Omental fat pad (tissue), 3 donors: ENCODE measurements at regions not wholly inside any gene's neighbourhood (a gene's known extent, or its start where the extent isn't known, plus 50 kb on each side); places are given as distances from the start of the nearest gene placed in this dataset.

ENCODE experiments used
- ATAC-seq: fragments of 150-250 bp; one replicate; pipeline ENCODE4 v1.9.1; 2016; ENCODE audit warnings: mild to moderate bottlenecking, moderate library complexity; ENCODE audit not compliant: low FRiP score
- DNase-seq: peaks from one replicate; pipeline ENCODE4 v3.0.0-alpha.2; 2019; ENCODE audit warnings: low spot score
- TF ChIP-seq, protein P1 (sequence below), 3 donors: fragments of 450-650 bp; IDR thresholded peaks; one replicate each; pipeline ENCODE4 v1.5.1; 2016 to 2017; ENCODE audit warnings: antibody characterized with exemption in 3 of 3, mild to moderate bottlenecking in 3 of 3, moderate library complexity in 2 of 3

DNA sequence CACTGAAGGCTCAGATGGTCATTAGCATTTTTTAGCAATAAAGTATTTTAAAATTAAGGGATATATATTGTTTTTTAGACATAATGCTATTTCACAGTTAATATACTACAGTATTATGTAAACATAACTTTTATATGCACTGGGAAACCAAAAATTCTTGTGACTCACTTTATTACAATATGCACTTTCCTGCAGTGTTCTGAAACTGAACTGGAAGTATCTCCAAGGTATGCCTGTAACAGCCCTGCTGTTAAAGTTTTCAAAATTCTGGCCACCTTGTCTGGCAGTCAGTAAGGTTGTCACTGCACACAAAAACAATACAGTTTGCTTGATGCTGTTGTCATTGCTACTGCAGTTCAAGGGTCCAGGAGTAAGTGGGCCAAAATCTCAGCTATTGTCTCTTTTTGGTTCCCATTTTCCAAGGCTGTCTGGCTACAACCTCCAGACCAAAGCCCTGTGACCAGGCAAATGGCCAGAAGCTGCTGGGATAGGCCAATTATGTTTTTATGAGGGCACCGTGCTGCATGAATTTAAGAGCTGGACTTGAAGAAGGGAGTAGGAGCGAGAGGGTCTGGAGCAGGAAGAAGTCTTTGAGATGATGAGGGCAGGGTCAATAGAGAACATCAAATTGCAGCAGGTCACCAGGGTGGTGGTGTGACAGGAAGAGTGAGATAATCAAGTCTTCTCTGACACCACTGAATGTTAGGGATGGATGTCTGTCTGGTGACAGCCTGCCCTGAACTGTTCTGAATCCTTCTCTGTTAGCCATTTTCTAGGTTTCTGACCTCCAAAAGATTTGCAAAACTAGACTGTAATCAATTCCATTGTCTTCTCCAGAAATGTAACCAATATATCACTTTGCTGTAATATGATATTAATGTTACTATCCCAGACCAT is 82.3 kb upstream of the CACHD1 start:
- TF ChIP-seq, protein P1, sequence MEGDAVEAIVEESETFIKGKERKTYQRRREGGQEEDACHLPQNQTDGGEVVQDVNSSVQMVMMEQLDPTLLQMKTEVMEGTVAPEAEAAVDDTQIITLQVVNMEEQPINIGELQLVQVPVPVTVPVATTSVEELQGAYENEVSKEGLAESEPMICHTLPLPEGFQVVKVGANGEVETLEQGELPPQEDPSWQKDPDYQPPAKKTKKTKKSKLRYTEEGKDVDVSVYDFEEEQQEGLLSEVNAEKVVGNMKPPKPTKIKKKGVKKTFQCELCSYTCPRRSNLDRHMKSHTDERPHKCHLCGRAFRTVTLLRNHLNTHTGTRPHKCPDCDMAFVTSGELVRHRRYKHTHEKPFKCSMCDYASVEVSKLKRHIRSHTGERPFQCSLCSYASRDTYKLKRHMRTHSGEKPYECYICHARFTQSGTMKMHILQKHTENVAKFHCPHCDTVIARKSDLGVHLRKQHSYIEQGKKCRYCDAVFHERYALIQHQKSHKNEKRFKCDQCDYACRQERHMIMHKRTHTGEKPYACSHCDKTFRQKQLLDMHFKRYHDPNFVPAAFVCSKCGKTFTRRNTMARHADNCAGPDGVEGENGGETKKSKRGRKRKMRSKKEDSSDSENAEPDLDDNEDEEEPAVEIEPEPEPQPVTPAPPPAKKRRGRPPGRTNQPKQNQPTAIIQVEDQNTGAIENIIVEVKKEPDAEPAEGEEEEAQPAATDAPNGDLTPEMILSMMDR (IDR thresholded peaks at IDR 0.05), result no peak
- ATAC-seq, result no peak
- DNase-seq, result no peak

DNA sequence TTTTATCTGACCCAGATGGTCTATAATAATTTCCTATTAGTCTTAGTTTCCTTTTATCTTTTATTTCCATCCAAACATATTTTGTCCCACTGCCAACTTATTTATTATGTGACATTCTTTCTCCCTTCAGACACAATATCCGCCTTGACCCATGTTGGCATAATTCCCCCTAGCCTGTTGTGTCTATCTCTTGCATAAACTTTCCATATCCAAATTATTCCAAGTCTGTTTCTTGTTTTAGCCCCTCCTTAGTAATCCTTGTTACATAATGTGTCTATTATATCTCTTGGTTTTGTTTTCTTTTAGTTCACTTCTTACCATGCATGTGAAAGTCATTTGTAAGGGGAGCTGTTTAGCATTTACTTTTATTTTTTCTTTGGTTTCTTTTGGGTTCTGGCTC is 81.6 kb upstream of the CACHD1 start:
- DNase-seq, result no peak
- TF ChIP-seq, protein P1 (IDR thresholded peaks at IDR 0.05), result no peak
- no peak for ATAC-seq

DNA sequence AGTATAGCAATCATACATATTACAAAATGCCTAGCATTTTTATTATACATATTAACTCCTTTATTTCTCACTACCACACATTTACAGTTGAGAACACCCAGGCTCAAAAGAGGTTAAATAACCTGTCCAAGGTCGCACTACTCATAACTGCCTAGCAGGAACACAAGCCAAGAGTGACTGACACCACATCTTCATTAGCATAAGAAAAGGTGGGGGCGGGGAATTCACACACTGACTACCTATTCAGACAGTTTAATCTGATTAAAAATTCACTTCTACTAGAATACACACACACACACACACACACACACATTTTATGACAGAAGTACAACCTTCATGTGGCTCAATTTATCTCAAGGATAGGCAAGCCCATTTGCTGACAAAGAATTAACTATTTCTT is 77.8 kb upstream of the CACHD1 start:
- ATAC-seq, result no peak
- TF ChIP-seq, protein P1 (IDR thresholded peaks at IDR 0.05), result no peak
- no peak for DNase-seq

DNA sequence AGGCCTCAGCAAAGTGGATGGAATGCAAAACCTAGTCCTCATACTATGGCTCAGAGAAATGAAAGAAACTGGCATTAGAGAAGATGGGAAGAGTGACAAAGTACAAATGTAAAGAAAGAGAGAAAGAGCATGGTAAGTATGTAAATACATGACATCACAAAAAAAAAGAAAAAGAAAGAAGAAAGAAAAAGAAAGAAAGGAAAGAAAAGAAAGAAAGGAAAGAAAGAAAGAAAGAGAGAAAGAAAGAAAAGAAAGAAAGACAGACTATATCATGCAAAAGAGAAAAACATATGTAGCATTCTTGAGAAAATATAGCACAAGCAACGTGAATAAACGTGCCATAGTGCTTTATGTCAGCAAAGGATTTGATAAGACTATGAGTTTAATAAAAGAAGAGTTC is 76.1 kb upstream of the CACHD1 start:
- TF ChIP-seq, protein P1 (IDR thresholded peaks at IDR 0.05), result no peak
- no peak for ATAC-seq
- no peak for DNase-seq

DNA sequence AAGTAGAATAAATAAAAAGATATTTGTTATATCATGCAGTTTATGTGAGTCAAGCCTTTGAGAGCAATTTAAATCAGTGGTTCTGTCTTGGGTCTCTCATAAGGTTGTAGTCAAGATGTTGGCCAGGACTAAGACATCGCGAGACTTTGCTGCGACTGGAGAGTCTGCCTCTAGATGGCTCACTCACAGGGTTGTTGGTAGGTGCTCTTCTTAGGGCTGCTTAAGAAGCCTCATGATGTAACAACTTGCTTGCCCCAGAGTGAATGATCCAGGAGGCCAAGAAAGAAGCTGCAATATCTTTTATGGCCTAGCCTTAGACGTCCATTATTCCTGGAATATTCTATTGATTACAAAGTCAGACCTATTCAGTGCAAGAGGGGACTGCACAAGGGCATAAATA is 73.1 kb upstream of the CACHD1 start:
- ATAC-seq (no peak), DNase-seq (no peak)
- TF ChIP-seq, protein P1 (IDR thresholded peaks at IDR 0.05), result no peak

DNA sequence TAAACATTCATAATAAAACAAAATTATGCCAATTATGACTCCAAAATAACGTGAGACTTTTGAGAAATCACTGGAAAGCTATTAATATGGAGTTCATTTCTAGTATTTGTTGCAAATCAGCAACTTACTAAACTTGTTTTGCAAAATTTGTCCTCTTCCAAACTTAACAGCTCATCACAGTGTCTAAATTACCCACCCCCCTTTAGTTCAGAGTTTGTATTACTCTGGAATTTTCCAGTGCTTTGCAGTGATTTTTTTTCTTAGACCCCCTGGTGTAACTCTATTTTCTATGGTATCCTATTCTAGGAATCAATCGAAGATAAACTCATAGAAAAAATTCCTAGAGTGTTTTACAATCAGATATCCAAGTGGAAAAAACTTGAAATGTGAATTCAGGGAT is 72.4 kb upstream of the CACHD1 start:
- TF ChIP-seq, protein P1 (IDR thresholded peaks at IDR 0.05), result no peak
- ATAC-seq, result no peak
- DNase-seq, result no peak

DNA sequence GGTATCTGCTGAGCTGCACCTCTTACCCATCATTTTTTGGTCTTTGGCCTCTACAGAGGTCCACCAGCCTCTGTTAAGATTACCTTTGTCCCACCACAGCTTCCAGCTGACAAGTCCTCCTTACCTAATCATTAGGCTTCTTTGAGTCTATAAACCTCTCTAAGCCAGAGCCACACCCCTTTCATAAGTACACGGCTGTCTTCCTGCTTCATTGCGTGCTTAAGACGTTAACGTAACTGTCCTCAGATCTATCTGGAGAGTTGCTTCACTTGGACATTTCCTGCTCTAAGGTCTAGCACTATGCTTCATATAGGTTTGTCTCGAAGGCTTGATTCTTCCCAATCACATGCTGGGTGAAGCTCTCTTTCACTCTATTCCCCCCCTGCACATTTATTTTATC is 71.0 kb upstream of the CACHD1 start:
- TF ChIP-seq, protein P1 (IDR thresholded peaks at IDR 0.05), result no peak
- DNase-seq (no peak), ATAC-seq (no peak)
